ENCODE measurements at regions not wholly inside any gene's neighbourhood (a gene's known extent, or its start where the extent isn't known, plus 50 kb on each side); places are given as distances from the start of the nearest gene placed in this dataset.

DNA sequence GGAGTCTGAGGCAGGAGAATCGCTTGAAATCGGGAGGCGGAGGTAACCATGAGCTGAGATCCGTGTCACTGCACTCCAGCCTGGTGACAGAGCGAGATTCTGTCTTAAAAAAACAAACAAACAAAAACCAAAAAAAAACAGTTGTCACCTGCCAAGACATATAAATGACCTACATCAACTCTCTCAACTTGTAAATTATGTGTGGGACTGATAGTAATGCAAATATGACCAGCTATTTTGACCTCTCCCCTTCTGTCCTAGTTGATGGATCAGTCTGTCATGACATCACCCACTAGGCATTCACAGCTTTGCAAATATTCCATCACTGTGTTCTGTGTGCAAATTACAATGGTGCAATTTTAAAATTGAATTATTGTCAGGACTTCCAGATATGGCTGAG lies 175.4 kb downstream of the EBLN2 start:
- Mint-ChIP-seq H3K4me1 (ENCODE audit: low read depth) (peaks cover 9% of the 10 kb centered on the region), H3K27me3 (ENCODE audit: low read depth) (peaks cover 8% of the 10 kb centered on the region), H3K27ac (ENCODE audit: unreplicated experiment) (no peak overlapping the region), H3K36me3 (ENCODE audit: low read depth) (no peaks in the 10 kb centered on the region), H3K4me3 (ENCODE audit: unreplicated experiment) (no peak overlapping the region), H3K9me3 (ENCODE audit: low read depth) (no peaks in the 10 kb centered on the region)
- TF ChIP-seq, protein P1, sequence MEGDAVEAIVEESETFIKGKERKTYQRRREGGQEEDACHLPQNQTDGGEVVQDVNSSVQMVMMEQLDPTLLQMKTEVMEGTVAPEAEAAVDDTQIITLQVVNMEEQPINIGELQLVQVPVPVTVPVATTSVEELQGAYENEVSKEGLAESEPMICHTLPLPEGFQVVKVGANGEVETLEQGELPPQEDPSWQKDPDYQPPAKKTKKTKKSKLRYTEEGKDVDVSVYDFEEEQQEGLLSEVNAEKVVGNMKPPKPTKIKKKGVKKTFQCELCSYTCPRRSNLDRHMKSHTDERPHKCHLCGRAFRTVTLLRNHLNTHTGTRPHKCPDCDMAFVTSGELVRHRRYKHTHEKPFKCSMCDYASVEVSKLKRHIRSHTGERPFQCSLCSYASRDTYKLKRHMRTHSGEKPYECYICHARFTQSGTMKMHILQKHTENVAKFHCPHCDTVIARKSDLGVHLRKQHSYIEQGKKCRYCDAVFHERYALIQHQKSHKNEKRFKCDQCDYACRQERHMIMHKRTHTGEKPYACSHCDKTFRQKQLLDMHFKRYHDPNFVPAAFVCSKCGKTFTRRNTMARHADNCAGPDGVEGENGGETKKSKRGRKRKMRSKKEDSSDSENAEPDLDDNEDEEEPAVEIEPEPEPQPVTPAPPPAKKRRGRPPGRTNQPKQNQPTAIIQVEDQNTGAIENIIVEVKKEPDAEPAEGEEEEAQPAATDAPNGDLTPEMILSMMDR (IDR thresholded peaks at IDR 0.05) = no peak
- DNase-seq (ENCODE audit: low spot score) = no peak

DNA sequence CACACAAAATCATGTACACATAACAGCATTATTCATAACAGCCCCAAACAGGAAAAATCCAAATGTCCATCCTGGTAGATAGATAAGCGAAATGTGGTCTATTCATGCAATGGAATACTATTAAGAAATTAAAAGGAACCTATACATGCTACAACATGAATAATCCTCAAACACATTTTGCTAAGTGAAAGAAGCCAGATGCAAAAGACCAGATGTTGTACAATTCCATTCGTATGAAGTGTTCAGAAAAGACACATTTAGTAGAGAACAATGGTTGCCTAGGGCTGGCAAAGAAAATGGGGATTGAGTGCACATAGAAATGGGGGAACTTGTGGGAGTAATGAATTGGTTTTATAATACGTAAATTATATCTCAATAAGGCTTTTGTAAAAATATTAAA lies 182.3 kb downstream of the EBLN2 start:
- DNase-seq (ENCODE audit: low spot score) = no peak
- Mint-ChIP-seq H3K27me3 (ENCODE audit: low read depth) (peaks cover 6% of the 10 kb centered on the region), H3K4me3 (ENCODE audit: unreplicated experiment) (no peak overlapping the region), H3K27ac (ENCODE audit: unreplicated experiment) (no peak overlapping the region), H3K36me3 (ENCODE audit: low read depth) (no peaks in the 10 kb centered on the region), H3K4me1 (ENCODE audit: low read depth) (no peaks in the 10 kb centered on the region), H3K9me3 (ENCODE audit: low read depth) (peaks cover 6% of the 10 kb centered on the region)
- TF ChIP-seq, protein P1 (IDR thresholded peaks at IDR 0.05) = no peak

DNA sequence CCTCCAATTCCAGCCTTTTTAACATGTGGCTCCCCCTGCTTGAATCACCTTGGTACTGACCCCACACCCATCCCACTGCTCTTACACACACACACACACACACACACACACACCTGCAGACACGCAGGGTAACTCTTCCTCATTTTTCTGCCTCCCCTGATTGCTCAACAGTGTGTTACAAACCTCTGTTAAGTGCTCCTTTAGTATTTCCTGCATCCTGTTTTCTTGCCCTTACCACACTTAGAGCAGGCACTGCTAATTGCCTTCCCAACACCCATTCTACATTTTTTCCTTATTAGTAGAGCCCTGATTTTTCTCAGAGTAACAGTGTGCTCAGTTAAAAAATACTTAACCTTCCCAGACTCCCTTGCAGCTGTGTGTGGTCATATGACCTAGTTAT lies 184.0 kb downstream of the EBLN2 start:
- no peaks in the 10 kb centered on the region for H3K36me3 Mint-ChIP-seq (ENCODE audit: low read depth)
- no peak overlapping the region for H3K4me3 Mint-ChIP-seq (ENCODE audit: unreplicated experiment)
- H3K9me3 Mint-ChIP-seq (ENCODE audit: low read depth) = peaks cover 6% of the 10 kb centered on the region
- no peak overlapping the region for H3K27ac Mint-ChIP-seq (ENCODE audit: unreplicated experiment)
- no peaks in the 10 kb centered on the region for H3K4me1 Mint-ChIP-seq (ENCODE audit: low read depth)
- no peak for DNase-seq (ENCODE audit: low spot score)
- H3K27me3 Mint-ChIP-seq (ENCODE audit: low read depth) = no peaks in the 10 kb centered on the region
- TF ChIP-seq, protein P1 (IDR thresholded peaks at IDR 0.05) = no peak

DNA sequence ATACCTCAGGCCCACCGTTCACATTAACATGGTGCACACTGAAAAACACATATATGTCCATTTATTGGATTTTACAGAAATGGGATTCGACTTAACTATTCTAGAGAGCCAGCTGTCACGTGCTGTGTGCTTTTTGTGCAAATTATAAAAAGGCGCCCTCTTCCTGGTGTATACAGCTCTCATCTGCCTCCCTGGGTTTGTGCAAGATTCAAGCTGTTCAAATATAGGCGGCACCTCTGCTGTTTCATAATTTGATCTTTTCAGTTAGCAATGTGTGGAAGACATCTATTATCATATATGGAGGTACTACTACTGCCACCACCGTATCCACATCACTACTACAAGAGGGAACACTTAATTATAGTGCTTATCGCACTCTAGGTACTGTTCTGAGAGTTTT lies 187.6 kb downstream of the EBLN2 start:
- TF ChIP-seq, protein P1 (IDR thresholded peaks at IDR 0.05) = no peak
- H3K9me3 Mint-ChIP-seq (ENCODE audit: low read depth) = peaks cover 6% of the 10 kb centered on the region

DNA sequence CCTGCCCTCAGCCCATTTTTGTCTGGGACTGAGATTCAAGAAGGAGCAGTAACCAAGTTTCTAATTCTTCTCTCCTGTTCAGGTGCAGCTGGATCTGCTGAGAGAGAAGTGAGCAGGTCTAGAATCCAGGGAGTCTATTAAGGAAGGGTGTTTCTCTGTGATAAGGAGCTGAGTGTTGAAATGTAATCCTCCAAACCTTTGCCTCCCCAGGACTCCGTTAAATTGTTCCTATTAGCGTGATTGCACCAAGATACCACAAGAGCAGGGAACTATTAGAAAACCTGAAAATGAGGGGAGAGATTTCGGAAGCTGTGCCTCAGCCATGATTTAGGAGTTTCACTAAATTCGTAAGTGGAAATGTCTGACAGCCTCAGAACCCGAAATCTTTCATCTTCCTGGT lies 192.6 kb downstream of the EBLN2 start:
- no peak for DNase-seq (ENCODE audit: low spot score)
- no peak overlapping the region for H3K27ac Mint-ChIP-seq (ENCODE audit: unreplicated experiment)
- H3K36me3 Mint-ChIP-seq (ENCODE audit: low read depth) = peaks cover 2% of the 10 kb centered on the region
- H3K9me3 Mint-ChIP-seq (ENCODE audit: low read depth) = no peaks in the 10 kb centered on the region
- H3K27me3 Mint-ChIP-seq (ENCODE audit: low read depth) = peaks cover 19% of the 10 kb centered on the region
- no peaks in the 10 kb centered on the region for H3K4me1 Mint-ChIP-seq (ENCODE audit: low read depth)
- H3K4me3 Mint-ChIP-seq (ENCODE audit: unreplicated experiment) = no peak overlapping the region
- TF ChIP-seq, protein P1 (IDR thresholded peaks at IDR 0.05) = no peak

More for the DNA sequence above, 187.6 kb downstream of the EBLN2 start:
- no peaks in the 10 kb centered on the region for H3K4me1 Mint-ChIP-seq (ENCODE audit: low read depth)
- no peak overlapping the region for H3K4me3 Mint-ChIP-seq (ENCODE audit: unreplicated experiment)
- no peak overlapping the region for H3K27ac Mint-ChIP-seq (ENCODE audit: unreplicated experiment)
- DNase-seq (ENCODE audit: low spot score) = no peak
- peaks cover 10% of the 10 kb centered on the region for H3K27me3 Mint-ChIP-seq (ENCODE audit: low read depth)
- no peaks in the 10 kb centered on the region for H3K36me3 Mint-ChIP-seq (ENCODE audit: low read depth)

All from chondrocyte (in vitro differentiated cells).